Amniotic stem cell (primary cell): ENCODE measurements at regions not wholly inside any gene's neighbourhood (a gene's known extent, or its start where the extent isn't known, plus 50 kb on each side); places are given as distances from the start of the nearest gene placed in this dataset.

Experiments
- DNase-seq: peaks from one replicate; lab custom pipeline; 2025; lab: John Stamatoyannopoulos, UW

GRCh38 chr7:47663851-47664250, 81.9 kb upstream of the TNS3 start:
- no peak for DNase-seq

GRCh38 chr7:47663213-47663612, 81.3 kb upstream of the TNS3 start:
- no peak for DNase-seq

- no peak for DNase-seq
These were observed 79.3 kb upstream of the TNS3 start for GRCh38 chr7:47661051-47661714.

- DNase-seq: no peak
These were observed 78.0 kb upstream of the TNS3 start for GRCh38 chr7:47659664-47660462.

- DNase-seq: no peak
These were observed 77.2 kb upstream of the TNS3 start for GRCh38 chr7:47658886-47659635.

- no peak for DNase-seq
These were observed 75.2 kb upstream of the TNS3 start for GRCh38 chr7:47657126-47657525.

- DNase-seq: no peak
These were observed 72.9 kb upstream of the TNS3 start for GRCh38 chr7:47654672-47655298.

GRCh38 chr7:47653550-47654411, 71.9 kb upstream of the TNS3 start:
- DNase-seq: no peak

- DNase-seq: no peak
These were observed 70.7 kb upstream of the TNS3 start for GRCh38 chr7:47652591-47652990.

- peak; percentile 51 for DNase-seq
These were observed 69.7 kb upstream of the TNS3 start for GRCh38 chr7:47651355-47652317.

- no peak for DNase-seq
These were observed 68.0 kb upstream of the TNS3 start for GRCh38 chr7:47649919-47650318.

- DNase-seq: no peak
These were observed 66.5 kb upstream of the TNS3 start for GRCh38 chr7:47648275-47648925.

GRCh38 chr7:47647918-47648250, 66.0 kb upstream of the TNS3 start:
- DNase-seq: no peak

GRCh38 chr7:47647181-47647917, 65.4 kb upstream of the TNS3 start:
- DNase-seq: no peak

- no peak for DNase-seq
These were observed 61.9 kb upstream of the TNS3 start for GRCh38 chr7:47643716-47644400.

- DNase-seq: no peak
These were observed 58.4 kb upstream of the TNS3 start for GRCh38 chr7:47640265-47640664.

GRCh38 chr7:47639495-47640110, 57.7 kb upstream of the TNS3 start:
- no peak for DNase-seq

GRCh38 chr7:47638679-47639315, 56.9 kb upstream of the TNS3 start:
- DNase-seq: no peak
